COLO668 (cell line): ENCODE measurements at regions not wholly inside any gene's neighbourhood (a gene's known extent, or its start where the extent isn't known, plus 50 kb on each side); places are given as distances from the start of the nearest gene placed in this dataset.
"Not testable (repeated sequence)": the region's sequence is repeated elsewhere in the genome, so short reads cannot be mapped to it uniquely, and the experiment has no call there.

Source experiments
- DNase-seq: peaks from one replicate; lab custom pipeline; 2025; ENCODE audit not compliant: unreplicated experiment; lab: John Stamatoyannopoulos, UW

DNA sequence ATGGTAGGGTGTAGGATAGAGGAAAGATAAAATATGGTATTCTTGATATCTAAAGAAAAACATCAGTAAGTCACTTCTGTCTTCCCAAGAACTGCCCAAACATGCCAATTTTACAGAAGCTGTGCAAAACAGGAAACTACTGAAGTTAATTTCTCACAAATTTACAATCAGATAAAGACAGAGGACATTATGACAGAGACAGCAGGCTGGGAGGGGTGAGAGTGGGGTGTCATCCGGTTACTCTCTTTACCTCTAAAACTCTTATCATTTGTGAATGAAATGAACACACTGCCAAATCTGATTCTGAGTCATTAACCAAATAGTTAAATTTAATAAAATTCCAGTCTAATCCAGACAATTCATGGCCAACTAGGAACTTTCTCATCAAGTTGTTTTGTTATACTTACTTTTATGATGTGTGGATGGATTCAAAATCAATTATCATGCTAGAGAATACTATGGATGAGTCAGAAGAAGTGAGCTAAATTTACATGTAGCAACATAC, 323.2 kb upstream of the MEX3C start:
- no peak for DNase-seq

DNA sequence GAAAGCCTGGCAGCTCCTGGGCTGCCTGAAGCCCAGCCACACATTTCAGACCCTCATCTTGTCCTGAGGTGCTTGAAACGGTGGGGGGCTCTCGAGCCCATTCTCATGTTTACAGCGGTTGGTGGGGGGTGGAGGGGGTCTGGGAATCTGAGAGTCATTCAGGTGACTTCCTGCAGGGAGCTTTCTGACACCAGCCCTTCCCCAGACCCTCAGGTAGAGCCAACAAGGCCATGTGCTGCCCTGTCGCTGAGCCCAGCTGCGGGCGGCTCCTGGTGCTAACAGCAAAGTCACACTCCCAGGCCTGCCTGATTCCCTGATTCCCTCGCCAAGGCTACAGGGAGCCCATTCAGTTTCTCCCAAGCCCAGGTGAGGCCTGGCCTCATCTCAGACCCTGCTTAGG, 324.9 kb upstream of the MEX3C start:
- no peak for DNase-seq

DNA sequence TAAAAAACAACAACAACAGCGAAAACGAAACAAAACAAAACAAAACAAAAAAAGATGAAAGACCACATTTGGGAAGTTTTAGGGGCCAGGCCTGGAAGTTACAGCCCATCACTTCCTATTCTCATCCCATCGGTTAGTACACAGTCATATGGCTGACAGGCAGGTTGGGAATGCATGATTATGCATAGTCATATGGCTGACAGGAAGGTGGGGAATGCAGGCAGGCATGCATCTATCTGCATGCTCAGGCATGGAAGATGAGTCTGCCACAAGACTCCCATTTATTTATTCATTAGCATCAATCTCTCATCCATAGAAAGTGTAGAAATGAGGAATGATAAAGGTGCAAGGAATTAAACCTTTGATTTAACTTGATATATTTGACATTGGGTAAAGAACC, 325.3 kb upstream of the MEX3C start:
- no peak for DNase-seq

DNA sequence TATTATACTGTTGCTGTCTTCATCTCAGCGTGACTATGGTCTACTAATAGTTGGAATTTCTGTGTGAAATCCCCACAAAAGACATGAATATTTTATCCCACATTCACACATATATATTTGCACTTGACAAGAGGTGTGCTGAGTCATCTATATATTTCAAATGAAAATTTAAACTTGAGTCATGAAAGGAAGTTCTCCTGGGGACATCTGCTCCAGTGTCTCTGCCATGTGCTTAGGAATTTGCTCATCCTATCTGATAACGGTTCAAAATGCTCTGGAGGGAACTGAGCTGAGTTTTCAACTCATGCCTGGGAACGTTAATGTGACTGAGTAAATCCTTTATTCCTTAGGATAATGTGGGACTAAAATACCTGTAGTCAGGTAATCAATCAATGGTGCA, 326.2 kb upstream of the MEX3C start:
- no peak for DNase-seq

DNA sequence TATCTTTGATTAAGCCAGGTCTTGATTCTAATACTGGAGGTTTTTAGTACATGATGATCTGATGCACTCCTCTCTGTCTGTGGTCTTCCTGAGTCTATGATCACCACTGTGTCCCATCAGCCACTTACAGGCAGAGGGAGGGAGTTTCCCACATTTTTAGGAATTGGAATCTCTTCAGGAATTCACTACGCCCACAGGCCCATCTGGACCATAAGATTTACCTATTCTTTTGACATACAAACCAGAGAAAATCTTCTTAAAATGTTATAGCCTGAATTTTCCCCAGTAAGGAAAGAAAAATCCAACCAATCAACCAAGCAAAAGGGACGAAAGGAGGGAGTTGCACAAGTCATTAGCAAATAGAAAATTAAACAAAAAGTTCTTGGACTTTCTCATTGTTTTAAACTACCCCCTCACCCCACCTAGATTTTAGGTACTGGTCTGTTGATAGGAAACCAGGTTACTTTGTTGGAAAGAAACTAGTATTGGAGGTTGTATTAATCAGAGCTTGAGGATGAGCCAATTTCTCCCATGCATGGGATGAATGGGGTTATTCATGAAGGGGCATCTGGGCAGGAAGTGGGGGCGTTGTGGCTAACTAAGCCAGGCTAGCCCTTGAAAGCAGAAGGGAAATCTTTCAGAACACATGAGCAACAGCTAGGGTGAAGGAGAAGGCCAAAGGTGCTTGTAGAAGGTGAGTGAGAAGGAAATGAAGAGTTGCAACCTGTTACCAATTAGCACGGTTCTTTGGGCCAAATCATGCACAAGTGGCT, 328.2 kb upstream of the MEX3C start:
- DNase-seq: no peak

DNA sequence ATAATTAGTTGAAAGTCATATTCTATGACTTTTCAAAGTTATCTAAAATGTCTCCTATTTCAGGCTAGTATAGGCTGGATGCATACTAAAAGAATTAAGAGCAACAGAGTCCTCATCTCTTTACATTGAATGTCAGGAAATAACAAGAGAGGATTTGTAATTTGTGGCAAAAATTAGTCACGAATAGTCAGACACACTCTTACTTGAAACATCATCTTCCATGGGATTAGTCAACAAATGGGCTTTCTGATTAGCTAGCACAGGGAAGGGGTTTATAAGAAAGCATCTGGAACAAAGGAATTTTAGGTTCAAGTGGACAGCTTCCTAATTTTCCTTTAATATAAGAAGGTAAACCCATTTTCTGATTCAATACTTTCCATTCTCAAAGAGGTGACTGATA, 330.3 kb upstream of the MEX3C start:
- DNase-seq: no peak

DNA sequence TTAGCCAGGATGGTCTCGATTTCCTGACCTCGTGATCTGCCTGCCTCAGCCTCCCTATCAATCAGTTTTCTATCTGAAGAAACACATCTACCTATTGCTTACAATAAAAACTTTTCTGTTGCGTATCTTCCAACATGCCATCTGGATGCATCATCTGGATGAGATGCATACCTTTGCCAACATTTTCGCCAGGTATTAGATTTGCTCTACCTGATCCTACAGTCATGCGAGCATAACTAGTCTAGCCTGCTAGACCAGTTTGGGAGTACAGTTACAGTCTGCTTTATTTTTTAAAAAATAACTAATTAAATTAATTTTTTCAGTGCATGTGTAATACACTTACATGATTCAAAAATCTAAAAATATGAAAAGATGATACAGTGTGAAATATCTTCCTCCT, 334.0 kb upstream of the MEX3C start:
- DNase-seq: no peak

DNA sequence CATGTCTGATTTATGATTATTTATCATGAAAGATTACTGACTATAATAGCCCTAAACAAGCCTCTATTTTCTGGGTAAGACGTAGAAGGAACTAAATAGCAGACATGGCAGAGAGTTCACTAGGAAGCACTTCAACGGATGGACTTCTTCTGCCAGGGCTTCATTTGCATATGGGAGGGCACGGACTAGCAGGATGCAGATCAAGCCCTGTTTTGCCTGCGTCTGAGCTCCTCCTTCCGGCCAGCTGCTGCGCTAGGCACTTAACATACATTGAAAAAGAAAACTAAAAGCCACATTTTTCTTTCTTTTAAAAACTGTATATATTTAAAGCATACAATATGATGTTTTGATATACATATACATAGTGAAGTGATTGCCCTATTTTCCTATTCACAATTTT, 340.0 kb upstream of the MEX3C start:
- no peak for DNase-seq

DNA sequence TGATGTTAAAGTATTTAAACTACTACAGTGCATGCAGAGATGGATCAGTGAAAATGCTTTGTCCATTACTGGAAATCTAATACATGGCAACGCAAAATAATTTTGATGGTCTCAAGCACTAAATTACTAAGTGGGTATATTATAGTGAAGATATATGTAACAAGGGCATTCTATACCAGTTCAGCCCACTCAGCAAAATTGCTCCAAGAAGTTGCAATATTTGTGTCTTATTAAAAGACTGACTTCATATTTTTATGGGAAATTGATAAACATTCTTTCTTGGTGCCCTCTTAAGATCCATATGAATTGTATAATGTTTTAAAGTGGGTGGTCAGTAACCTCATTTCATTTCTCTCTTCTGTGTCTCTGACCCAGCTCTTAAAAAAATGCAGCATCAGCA, 343.1 kb upstream of the MEX3C start:
- DNase-seq: no peak

DNA sequence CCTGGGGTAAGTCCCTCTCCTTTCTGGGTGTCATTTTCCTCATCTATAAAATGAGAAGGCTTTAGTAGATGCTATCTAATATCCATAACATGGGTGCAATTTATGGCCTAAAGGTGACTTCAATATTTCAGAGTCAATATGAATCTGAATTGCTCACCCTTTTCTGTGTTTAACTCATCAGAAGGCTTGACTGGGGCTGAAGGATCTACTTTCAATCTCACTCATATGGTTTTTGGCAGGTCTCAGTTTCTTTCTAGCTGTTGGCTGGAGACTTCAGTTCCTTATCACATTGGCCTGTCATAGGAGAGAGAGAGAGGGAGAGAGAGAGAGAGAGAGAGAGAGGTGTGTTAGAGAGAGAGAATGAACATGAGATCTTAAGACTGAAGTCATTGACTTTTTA, 343.7 kb upstream of the MEX3C start:
- no peak for DNase-seq

DNA sequence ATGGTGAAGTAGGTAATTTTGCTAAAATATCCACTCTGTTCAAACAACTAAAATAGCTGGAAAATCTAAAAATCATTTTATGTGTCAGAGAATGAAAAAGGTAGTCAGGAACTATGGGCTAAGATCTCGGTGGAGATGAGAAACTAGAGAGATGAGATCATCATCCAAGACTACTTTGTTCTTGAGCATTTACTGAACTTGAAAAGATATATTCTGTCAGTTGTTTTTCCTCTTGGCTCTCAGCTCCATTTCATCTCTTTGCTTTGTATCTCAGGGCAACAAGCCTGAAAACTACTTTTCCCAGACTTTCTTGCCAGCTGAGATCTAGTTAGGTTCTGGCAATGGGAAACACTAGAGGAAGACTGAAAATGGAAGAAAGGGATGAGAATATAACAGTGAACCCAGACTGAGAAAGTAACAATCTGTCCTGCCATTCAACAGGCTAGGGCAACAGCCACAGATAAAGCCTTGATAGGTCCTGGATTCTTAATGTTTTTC, 346.2 kb upstream of the MEX3C start:
- DNase-seq: no peak

DNA sequence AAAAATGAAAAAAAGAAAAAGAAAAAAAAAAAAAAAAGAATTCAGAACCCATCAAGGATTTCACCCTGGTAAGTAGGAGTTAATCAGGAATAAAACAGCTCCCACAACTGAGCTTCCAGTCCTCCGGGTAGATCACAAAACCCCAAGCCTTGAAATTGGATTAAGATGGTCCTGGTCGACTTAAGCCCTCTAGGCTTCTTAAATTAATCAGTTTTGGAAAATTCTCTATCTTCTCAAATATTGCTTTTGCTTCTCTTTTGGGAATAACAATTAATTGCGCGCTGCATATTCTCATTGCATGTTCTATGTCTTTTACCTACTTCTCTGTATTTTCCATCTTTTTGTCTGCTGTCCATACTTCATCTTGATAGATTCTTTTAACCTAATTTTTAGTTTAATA, 348.0 kb upstream of the MEX3C start:
- DNase-seq: no peak

DNA sequence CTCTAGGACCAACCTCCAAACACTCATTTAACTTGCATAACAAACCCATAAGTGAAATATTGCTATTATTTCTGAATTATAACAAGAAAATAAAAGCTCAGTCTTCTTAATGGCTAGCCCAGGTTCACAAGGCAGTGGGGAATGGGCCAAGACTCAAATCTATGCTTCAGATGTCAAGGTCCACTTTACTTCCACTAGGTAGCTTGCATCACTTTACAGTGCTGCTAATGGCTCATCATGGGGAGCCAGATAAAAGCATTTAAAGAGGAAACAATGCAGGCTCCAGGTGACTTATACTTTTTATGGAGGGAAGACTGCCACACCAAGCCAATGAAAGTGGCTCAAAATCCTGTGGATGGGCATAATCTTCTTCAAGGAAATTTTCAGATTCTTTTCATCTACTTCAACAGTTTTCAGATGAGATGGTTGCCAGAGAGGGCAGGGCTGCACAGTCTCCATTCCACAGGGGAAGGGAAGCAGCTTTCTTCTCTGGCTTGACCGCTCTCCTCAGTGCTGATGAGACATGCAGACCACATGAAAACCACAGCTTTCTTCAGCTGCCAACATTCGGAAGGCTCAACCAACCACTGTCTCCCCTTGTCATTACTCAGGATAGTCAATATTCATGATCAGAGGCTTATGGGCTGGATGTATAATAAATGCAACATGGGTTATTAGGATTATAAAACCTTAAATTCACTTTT, 361.9 kb upstream of the MEX3C start:
- DNase-seq: no peak

DNA sequence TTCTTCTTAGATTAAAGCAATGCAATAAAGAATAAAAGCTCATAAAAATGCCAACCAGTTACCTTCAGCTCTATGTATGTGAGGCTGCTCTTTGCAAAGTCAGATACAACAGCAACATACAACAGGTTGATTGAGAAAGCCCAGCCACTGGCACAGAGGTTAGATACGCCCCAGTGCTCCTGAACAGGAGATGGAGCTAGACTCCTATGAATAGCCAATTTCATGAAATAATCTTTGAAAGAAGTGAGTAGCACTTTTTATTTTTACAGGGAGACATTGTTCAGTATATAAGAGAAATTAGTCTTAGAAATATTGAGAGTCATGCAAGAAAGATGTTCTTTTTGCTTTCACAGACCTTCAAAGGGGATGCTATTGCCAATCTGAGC, 362.4 kb upstream of the MEX3C start:
- DNase-seq: no peak

DNA sequence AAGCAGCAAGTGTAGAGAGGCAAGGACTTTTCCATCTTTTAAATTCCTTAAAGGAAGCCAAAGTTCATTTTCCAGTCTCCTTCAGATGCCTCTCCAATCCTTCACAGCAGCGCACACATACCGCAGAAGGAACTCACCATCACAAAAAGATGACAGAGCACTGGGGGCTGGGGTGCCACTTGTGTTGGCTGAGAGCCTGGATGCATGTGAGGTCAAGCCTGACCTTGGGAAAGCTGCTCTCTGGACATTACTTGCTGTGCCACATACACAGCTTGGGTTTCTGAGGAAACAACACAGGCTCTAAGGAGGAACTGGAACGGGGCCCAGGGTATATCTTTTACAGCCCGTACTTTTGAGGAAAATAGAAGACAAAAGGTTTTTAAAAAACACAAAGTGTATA, 364.3 kb upstream of the MEX3C start:
- DNase-seq: no peak

DNA sequence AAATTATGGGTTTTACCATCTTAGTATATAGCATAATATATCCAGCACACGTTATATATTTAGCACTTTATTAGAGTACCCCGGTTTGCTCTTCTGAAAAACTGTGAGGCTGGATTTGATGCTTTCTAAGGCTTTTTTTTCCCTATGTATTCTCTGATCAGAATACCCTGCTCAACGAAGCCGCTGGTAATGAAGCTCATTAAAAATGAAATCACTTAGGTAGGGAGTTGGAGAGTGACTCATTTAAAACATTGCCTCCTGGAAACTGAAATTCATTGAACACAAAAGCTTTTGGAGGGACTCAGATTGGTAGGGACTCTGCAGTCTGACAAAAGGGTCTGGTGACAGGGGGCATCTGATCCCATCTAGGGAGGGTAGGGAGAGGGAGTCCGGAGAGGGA, 365.4 kb upstream of the MEX3C start:
- no peak for DNase-seq

DNA sequence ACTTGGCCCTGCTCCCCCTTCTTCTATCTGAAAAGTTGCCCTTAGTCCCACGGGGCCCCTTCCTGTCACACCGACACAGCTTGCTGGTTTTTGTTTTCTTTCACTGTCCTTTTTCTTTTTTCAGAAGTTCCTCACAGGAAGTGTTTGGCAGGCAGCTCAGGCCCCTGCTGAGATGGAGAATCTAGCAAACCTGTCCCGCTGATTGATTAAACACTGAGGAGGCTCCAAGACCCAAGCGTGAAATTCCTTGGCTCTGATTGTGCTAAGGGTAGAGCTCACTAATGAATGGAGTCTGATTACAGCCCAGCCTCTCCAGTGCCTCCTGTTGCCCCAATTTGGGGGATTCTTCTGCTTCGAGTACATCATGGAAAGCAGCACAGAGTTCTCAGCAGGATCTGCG, 365.9 kb upstream of the MEX3C start:
- DNase-seq: no peak

DNA sequence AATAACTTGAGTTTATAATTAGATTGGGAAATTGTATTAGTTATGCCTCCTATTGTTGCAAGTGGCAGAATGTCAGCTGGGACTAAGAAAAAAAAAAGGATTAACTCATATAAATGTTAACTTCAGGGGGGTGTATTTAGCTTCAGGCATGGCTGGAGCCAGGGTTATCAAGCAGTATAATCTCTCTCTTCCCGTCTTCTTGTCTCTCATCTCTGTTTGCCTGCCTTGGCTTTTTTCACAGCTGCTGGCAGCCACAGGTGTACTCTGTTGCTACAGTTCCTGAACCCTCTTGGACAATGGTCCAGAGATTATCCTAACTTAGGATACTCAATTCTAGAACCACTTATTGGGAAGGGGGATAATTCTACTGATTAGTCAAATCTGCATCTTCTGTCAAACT, 370.7 kb upstream of the MEX3C start:
- DNase-seq: no peak

DNA sequence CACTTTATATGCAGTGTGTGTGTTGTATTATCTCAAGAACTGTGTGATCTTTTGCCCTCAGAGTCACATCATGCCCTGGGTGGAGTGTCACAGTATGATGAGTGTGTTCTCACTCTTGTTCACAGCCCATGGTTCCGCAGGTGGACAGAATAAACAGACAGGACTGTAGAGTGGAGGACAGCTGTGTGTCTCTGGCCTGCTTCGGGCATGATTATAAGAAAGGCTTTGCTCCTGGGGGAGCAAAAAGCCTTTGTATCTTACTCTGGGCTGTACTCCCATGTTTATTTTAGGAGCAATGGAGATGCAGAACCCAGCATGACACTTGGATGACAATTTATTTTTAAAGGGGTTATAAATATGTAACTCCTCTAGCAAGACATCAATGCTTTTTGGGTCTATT, 371.7 kb upstream of the MEX3C start:
- DNase-seq: no peak

DNA sequence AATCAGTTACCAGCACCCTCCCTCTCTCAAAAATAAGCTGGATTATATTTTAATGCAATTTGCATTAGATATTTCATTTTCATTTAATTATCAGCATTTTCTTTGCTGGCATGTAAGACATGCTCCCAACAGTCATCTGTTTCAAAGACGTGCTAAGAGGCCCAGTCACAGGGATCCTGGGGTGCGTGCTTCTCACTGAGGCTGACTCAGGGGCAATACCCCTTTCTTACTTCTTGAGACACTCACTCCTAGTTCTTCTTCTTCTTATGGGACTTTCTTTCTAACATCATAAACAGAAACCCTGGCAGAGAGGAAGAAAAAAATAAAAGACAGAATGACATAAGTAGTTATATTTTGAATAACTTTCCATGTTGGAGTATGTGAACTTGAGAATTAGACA, 372.1 kb upstream of the MEX3C start:
- no peak for DNase-seq

DNA sequence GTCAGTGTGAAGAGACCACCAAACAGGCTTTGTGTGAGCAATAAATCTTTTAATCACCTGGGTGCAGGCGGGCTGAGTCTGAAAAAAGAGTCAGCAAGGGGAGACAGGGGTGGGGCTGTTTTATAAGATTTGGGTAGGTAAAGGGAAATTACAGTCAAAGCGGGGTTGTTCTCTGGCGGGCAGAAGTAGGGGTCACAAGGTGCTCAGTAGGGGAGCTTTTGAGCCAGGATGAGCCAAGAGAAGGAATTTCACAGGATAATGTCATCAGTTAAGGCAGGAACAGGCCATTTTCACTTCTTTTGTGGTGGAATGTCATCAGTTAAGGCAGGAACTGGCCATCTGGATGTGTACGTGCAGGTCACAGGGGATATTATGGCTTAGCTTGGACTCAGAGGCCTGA, 372.6 kb upstream of the MEX3C start:
- not testable (repeated sequence) for DNase-seq

DNA sequence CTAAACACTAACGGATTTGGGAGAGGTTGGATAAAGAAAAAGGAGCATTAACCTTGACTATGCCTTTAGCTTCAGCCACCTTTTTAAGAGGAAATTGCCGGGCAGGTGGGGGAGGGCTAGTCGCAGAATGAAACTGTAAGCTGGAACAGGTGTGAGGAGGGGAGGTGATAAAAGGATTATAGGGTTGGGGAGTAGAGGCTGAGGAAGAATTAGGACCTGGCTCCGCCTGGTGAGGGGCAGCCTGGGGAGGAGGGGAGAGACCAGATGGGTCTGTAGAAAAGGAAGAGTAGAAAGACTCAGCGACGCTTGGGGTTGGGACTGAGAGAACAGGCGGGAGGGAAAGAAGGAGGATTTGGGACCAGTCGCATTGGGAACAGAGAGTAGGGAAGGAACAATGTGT, 376.4 kb upstream of the MEX3C start:
- not testable (repeated sequence) for DNase-seq

DNA sequence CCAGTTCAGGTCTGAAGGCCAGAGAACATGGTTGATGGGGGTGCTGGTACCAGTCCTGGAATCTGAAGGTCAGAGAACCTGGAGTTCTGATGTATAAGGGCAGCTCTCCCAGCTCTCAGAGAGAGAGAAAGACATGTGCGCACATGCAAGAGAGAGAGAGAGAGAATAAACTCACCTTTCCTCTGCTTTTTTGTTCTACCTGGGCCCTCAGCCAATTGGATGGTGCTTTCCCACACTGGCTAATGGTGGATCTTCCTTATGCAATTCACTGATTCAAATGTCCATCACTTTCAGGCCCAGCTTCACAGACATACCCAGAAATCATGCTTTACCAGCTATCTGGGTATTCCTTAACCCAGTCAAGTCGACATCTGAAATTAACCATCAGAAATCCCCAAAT, 377.7 kb upstream of the MEX3C start:
- DNase-seq: no peak
